Astrocyte (in vitro differentiated cells and primary cell): ENCODE measurements at regions not wholly inside any gene's neighbourhood (a gene's known extent, or its start where the extent isn't known, plus 50 kb on each side); places are given as distances from the start of the nearest gene placed in this dataset.

Experiments used
- DNase-seq: peaks from one replicate; pipeline ENCODE4 v3.0.0-alpha.2; 2010; ENCODE audit warnings: low read depth
- FAIRE-seq: peaks from 2 replicates; lab custom pipeline; 2011; peaks lifted over from hg19 to GRCh38; lab: Jason Lieb, UNC
- H2AFZ ChIP-seq: 2 replicates; pipeline ENCODE4 v1.6.0; 2012; ENCODE audit warnings: low read depth, low read length, inconsistent platforms
- H3K27ac ChIP-seq: 2 replicates; pipeline ENCODE4 v1.5.1; 2011; ENCODE audit warnings: low read depth, low read length, inconsistent platforms
- H3K27me3 ChIP-seq: 2 replicates; pipeline ENCODE4 v1.6.0; 2011; ENCODE audit warnings: low read length, inconsistent platforms; ENCODE audit not compliant: insufficient read depth
- H3K36me3 ChIP-seq: 2 replicates; pipeline ENCODE4 v1.5.1; 2011; ENCODE audit warnings: low read length, inconsistent platforms; ENCODE audit not compliant: insufficient read depth
- H3K4me1 ChIP-seq: 2 replicates; pipeline ENCODE4 v1.5.1; 2011; ENCODE audit warnings: low read length, inconsistent platforms; ENCODE audit not compliant: insufficient read depth
- H3K4me2 ChIP-seq: 2 replicates; pipeline ENCODE4 v1.6.0; 2012; ENCODE audit warnings: low read length, inconsistent platforms
- H3K4me3 ChIP-seq: 2 replicates; pipeline ENCODE4 v1.5.1; 2011; ENCODE audit warnings: low read depth, mild to moderate bottlenecking, low read length, inconsistent platforms; ENCODE audit not compliant: insufficient read depth
- H3K79me2 ChIP-seq: 2 replicates; pipeline ENCODE4 v1.6.0; 2012; ENCODE audit warnings: mild to moderate bottlenecking, low read length, inconsistent platforms; ENCODE audit not compliant: insufficient read depth
- H3K9ac ChIP-seq: 2 replicates; pipeline ENCODE4 v1.6.0; 2012; ENCODE audit warnings: mild to moderate bottlenecking, low read length, inconsistent platforms
- H3K9me3 ChIP-seq: 2 replicates; pipeline ENCODE4 v1.5.1; 2012; ENCODE audit warnings: low read depth, mild to moderate bottlenecking, low read length, inconsistent platforms; ENCODE audit not compliant: insufficient read depth
- H4K20me1 ChIP-seq: 2 replicates; pipeline ENCODE4 v1.6.0; 2012; ENCODE audit warnings: low read length, inconsistent platforms; ENCODE audit not compliant: insufficient read depth
- H3K27ac Mint-ChIP-seq: one replicate; pipeline ENCODE4 v1.8.0; 2021; ENCODE audit warnings: mild to moderate bottlenecking, mixed read lengths; ENCODE audit not compliant: unreplicated experiment
- H3K27me3 Mint-ChIP-seq: one replicate; pipeline ENCODE4 v1.8.0; 2021; ENCODE audit warnings: low read depth, mixed read lengths; ENCODE audit not compliant: unreplicated experiment
- H3K36me3 Mint-ChIP-seq: one replicate; pipeline ENCODE4 v1.8.0; 2021; ENCODE audit warnings: low read depth, mixed read lengths; ENCODE audit not compliant: unreplicated experiment
- H3K4me1 Mint-ChIP-seq: one replicate; pipeline ENCODE4 v1.8.0; 2021; ENCODE audit warnings: low read depth, mixed read lengths; ENCODE audit not compliant: unreplicated experiment
- H3K4me3 Mint-ChIP-seq: one replicate; pipeline ENCODE4 v1.8.0; 2021; ENCODE audit warnings: mild to moderate bottlenecking, moderate library complexity, mixed read lengths; ENCODE audit not compliant: unreplicated experiment
- H3K9me3 Mint-ChIP-seq: one replicate; pipeline ENCODE4 v1.8.0; 2021; ENCODE audit warnings: mild to moderate bottlenecking, mixed read lengths; ENCODE audit not compliant: unreplicated experiment
- EZH2 ChIP-seq: IDR thresholded peaks from 2 replicates; pipeline ENCODE4 v1.6.1; 2012; ENCODE audit warnings: mild to moderate bottlenecking, low read length, inconsistent platforms; ENCODE audit not compliant: insufficient read depth
- TF ChIP-seq, protein P1 (sequence below): IDR thresholded peaks from 2 replicates; pipeline ENCODE4 v1.5.1; 2011; ENCODE audit warnings: low read depth, mild to moderate bottlenecking, inconsistent platforms, low read length, moderate library complexity; ENCODE audit not compliant: insufficient read depth

DNA sequence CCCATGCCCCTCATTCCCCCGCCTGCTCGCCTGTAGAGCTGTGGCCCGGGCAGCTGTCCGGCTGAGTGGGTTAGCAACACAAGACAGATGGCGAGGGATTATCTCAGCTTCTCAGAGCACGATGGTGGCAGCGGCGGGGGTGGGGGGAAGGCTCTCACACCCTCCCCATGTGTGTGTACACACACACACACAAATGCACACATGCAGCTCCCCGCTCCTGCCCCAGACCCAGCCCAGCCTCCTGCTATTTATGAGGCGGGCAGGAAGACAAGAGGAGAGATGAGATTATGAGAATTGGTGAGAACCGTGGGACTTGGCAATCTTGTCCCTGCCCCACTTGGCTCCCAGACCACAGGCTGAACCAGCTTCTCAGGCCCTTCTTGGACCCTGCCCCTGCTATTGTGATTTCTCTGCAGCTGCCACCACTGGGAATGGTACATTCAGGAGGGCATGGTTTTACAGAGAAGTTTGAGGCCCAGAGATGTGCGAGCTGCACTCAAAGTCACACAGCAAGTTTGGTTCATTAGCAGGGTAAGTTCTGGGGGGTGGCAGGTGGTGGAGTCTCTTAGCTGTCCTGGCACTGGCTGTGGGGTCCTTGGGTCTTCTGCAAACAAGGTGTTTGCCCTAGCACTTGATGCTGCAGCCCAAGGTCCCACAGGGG lies 51.0 kb upstream of the PSD2 start:
- H3K27me3 Mint-ChIP-seq = no peaks in the 10 kb centered on the region
- no peak overlapping the region for H2AFZ ChIP-seq
- peak overlapping the region; percentile 89 for H3K4me2 ChIP-seq

GRCh38 chr5:139745132-139745799 lies 50.3 kb upstream of the PSD2 start:
- DNase-seq (peak; percentile 85), FAIRE-seq (peak; percentile 62)
- H3K4me2 ChIP-seq = peak overlapping the region; percentile 89
- no peak overlapping the region for H3K4me3 Mint-ChIP-seq
- no peaks in the 10 kb centered on the region for H4K20me1 ChIP-seq
- peaks cover 3% of the 10 kb centered on the region for H3K9me3 Mint-ChIP-seq
- peaks cover 60% of the 10 kb centered on the region for H3K4me1 ChIP-seq
- H3K9me3 ChIP-seq = no peaks in the 10 kb centered on the region
- peak overlapping the region; percentile 82 for H3K9ac ChIP-seq
- peak overlapping the region; percentile 23 for H3K4me3 ChIP-seq
- peaks cover 58% of the 10 kb centered on the region for H3K4me1 Mint-ChIP-seq
- H2AFZ ChIP-seq = peak overlapping the region; percentile 53
- H3K27me3 Mint-ChIP-seq = no peaks in the 10 kb centered on the region
- peak overlapping the region; percentile 99 for H3K27ac Mint-ChIP-seq
- TF ChIP-seq EZH2 = no peak
- TF ChIP-seq, protein P1, sequence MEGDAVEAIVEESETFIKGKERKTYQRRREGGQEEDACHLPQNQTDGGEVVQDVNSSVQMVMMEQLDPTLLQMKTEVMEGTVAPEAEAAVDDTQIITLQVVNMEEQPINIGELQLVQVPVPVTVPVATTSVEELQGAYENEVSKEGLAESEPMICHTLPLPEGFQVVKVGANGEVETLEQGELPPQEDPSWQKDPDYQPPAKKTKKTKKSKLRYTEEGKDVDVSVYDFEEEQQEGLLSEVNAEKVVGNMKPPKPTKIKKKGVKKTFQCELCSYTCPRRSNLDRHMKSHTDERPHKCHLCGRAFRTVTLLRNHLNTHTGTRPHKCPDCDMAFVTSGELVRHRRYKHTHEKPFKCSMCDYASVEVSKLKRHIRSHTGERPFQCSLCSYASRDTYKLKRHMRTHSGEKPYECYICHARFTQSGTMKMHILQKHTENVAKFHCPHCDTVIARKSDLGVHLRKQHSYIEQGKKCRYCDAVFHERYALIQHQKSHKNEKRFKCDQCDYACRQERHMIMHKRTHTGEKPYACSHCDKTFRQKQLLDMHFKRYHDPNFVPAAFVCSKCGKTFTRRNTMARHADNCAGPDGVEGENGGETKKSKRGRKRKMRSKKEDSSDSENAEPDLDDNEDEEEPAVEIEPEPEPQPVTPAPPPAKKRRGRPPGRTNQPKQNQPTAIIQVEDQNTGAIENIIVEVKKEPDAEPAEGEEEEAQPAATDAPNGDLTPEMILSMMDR = no peak
- H3K36me3 ChIP-seq = no peaks in the 10 kb centered on the region
- H3K27me3 ChIP-seq = no peaks in the 10 kb centered on the region
- no peaks in the 10 kb centered on the region for H3K79me2 ChIP-seq
- peak overlapping the region; percentile 84 for H3K27ac ChIP-seq
- H3K36me3 Mint-ChIP-seq = no peaks in the 10 kb centered on the region

More for the DNA sequence above, 51.0 kb upstream of the PSD2 start:
- H4K20me1 ChIP-seq = no peaks in the 10 kb centered on the region
- H3K9me3 ChIP-seq = no peaks in the 10 kb centered on the region
- H3K9me3 Mint-ChIP-seq = peaks cover 2% of the 10 kb centered on the region
- peaks cover 60% of the 10 kb centered on the region for H3K4me1 ChIP-seq
- no peaks in the 10 kb centered on the region for H3K79me2 ChIP-seq
- peak overlapping the region; percentile 29 for H3K9ac ChIP-seq
- no peak for DNase-seq
- H3K27ac Mint-ChIP-seq = peak overlapping the region; percentile 99
- no peaks in the 10 kb centered on the region for H3K36me3 Mint-ChIP-seq
- no peaks in the 10 kb centered on the region for H3K27me3 ChIP-seq
- peak overlapping the region; percentile 62 for H3K4me3 Mint-ChIP-seq
- H3K36me3 ChIP-seq = no peaks in the 10 kb centered on the region
- no peak overlapping the region for H3K4me3 ChIP-seq
- FAIRE-seq = no peak
- H3K27ac ChIP-seq = peak overlapping the region; percentile 84
- peaks cover 58% of the 10 kb centered on the region for H3K4me1 Mint-ChIP-seq
- TF ChIP-seq EZH2 = no peak
- TF ChIP-seq, protein P1 = no peak
